ENCODE measurements at regions not wholly inside any gene's neighbourhood (a gene's known extent, or its start where the extent isn't known, plus 50 kb on each side); places are given as distances from the start of the nearest gene placed in this dataset.

DNA sequence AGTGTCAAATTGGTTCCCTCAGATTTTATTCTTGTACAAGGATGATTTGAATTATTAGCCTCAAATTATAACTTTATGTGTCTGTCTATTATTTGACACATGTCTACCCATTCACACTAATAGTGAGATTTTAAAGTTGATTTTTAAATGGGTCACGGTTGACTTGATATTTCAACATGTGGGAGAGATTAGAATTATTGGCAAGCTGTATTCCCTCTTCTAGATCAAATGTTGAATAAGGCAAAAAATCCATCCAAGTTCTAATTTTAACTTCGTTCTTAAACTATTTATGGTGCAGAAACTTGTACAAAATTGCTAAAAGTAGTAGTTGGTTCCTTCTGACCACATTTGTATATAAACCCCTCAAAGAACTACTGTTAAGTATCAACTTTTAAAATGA, 1498.0 kb downstream of the STIM2 start:
- WGBS, 2 donors: 36 to 42% methylated on average over 2 of the region's 2 CpGs
- TF ChIP-seq, protein P1, sequence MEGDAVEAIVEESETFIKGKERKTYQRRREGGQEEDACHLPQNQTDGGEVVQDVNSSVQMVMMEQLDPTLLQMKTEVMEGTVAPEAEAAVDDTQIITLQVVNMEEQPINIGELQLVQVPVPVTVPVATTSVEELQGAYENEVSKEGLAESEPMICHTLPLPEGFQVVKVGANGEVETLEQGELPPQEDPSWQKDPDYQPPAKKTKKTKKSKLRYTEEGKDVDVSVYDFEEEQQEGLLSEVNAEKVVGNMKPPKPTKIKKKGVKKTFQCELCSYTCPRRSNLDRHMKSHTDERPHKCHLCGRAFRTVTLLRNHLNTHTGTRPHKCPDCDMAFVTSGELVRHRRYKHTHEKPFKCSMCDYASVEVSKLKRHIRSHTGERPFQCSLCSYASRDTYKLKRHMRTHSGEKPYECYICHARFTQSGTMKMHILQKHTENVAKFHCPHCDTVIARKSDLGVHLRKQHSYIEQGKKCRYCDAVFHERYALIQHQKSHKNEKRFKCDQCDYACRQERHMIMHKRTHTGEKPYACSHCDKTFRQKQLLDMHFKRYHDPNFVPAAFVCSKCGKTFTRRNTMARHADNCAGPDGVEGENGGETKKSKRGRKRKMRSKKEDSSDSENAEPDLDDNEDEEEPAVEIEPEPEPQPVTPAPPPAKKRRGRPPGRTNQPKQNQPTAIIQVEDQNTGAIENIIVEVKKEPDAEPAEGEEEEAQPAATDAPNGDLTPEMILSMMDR (IDR thresholded peaks at IDR 0.05): no peak
- TF ChIP-seq POLR2A (IDR thresholded peaks at IDR 0.05): no peak
- intact Hi-C loops (cut with DNase I; ENCODE audit: low total_unique reads): no loop called here
- no peak for DNase-seq (ENCODE audit: low spot score in 2 of 2)
- no peak overlapping the region for H3K4me3 ChIP-seq (ENCODE audit: low read depth, poor library complexity, severe bottlenecking)

DNA sequence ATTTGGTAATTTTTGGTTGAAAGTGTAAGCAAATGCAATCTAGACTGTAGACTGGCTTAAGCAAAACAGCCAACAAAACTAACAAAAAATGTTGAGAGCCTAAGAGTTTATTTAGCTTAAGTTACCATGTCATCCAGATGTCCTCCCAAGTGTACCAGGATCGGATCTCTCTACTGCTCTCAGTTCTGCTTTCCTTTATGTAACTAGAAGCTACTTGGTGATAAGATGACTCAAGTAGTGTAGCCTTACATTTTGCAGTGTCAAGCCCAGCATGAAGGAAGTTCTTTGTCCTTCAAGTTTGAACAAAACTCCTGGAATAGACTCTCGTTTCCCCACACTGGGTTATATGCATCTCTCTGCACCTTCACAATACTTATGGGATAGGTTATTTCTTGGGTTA, 1500.0 kb downstream of the STIM2 start:
- TF ChIP-seq, protein P1 (IDR thresholded peaks at IDR 0.05): no peak
- TF ChIP-seq POLR2A (IDR thresholded peaks at IDR 0.05): no peak
- WGBS, 2 donors: 62 to 72% methylated on average over 2 of the region's 2 CpGs
- no peak overlapping the region for H3K4me3 ChIP-seq (ENCODE audit: low read depth, poor library complexity, severe bottlenecking)
- intact Hi-C loops (cut with DNase I; ENCODE audit: low total_unique reads): no loop called here
- no peak for DNase-seq (ENCODE audit: low spot score in 2 of 2)

DNA sequence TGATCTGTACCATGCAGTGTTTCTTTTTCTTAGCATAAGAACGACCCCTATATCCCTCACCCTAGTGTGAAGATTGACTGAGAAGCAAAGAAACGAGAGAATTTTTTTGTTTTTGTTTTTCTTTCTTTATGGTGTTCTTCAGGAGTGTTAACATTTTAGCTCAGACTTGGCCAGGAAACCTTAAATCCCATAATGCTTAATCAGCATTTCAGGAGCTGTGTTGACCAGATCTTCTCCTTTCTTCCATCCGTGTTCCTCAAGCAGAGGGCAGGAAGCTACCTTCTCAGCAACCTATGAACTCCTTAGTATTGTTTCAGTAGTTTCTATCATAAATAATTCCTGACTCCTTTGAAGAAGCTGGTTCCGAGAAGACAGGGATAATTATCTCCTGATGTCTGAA, 1501.5 kb downstream of the STIM2 start:
- intact Hi-C loops (cut with DNase I; ENCODE audit: low total_unique reads): no loop called here
- WGBS, 2 donors: 57 to 70% methylated on average over 4 of the region's 4 CpGs
- H3K4me3 ChIP-seq (ENCODE audit: low read depth, poor library complexity, severe bottlenecking): no peak overlapping the region
- TF ChIP-seq, protein P1 (IDR thresholded peaks at IDR 0.05): no peak
- TF ChIP-seq POLR2A (IDR thresholded peaks at IDR 0.05): no peak
- no peak for DNase-seq (ENCODE audit: low spot score in 2 of 2)

DNA sequence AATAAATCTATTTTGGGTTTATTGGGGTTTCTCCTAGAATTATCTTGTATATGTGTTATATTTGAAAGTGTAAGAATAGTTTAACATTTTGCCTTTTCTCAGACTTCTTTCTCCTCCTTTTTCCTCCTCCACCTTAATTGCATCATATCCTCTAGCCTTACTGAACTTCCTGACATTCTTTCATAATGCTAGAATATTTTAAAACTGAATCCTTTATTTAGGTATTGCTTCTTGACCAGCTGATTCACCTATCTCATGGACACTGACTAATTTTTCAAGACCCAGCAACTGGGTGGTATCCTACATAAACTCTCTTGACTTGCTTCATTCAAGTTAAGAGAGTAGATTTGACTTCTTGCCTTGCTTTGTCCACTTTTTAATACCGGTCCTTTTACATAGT, 1508.9 kb downstream of the STIM2 start:
- TF ChIP-seq POLR2A (IDR thresholded peaks at IDR 0.05): no peak
- TF ChIP-seq, protein P1 (IDR thresholded peaks at IDR 0.05): no peak
- no peak for DNase-seq (ENCODE audit: low spot score in 2 of 2)
- intact Hi-C loops (cut with DNase I; ENCODE audit: low total_unique reads): no loop called here
- 78 to 82% methylated on average over 1 of the region's 1 CpG for WGBS, 2 donors
- H3K4me3 ChIP-seq (ENCODE audit: low read depth, poor library complexity, severe bottlenecking): no peak overlapping the region

DNA sequence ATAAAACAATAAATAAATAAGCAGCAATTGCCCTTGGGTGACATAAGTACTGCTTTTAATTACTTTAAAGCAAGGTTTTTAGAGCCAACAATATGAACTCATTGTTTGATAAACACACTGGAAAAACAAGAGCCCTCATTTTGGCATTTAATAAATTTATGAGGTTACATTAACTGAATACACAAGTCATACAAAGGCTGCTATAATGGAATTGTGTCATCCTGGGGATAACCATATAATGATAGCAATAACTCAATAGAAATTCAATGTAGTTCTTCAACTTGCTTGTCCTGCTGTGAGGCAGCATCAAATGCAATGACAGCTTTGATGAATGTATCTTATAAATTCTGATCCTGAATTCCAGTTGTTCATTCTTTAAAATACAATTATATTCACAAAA, 1512.5 kb downstream of the STIM2 start:
- TF ChIP-seq POLR2A (IDR thresholded peaks at IDR 0.05): no peak
- TF ChIP-seq, protein P1 (IDR thresholded peaks at IDR 0.05): no peak
- intact Hi-C loops (cut with DNase I; ENCODE audit: low total_unique reads): no loop called here
- DNase-seq (ENCODE audit: low spot score in 2 of 2): no peak
- H3K4me3 ChIP-seq (ENCODE audit: low read depth, poor library complexity, severe bottlenecking): no peak overlapping the region

DNA sequence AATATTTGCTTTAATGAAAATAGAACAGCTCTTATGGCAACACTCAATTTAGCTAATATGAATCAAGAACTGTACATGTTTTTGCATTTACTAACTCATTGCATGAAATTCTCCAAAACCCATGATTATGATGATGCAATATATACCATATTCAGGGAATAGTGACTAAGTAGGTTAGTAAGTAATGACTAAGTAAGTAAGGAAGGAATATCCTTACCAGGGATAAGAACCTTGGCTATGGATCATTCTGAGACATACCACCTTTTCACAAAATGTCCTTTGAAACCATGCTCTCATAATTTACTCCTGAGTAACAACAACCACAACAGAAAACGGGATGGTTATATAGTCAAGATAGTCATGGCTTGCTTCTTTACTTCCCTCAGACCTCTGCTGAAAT, 1513.0 kb downstream of the STIM2 start:
- DNase-seq (ENCODE audit: low spot score in 2 of 2): no peak
- H3K4me3 ChIP-seq (ENCODE audit: low read depth, poor library complexity, severe bottlenecking): no peak overlapping the region
- TF ChIP-seq, protein P1 (IDR thresholded peaks at IDR 0.05): no peak
- TF ChIP-seq POLR2A (IDR thresholded peaks at IDR 0.05): no peak
- intact Hi-C loops (cut with DNase I; ENCODE audit: low total_unique reads): no loop called here
- 72 to 88% methylated on average over 1 of the region's 1 CpG for WGBS, 2 donors

Data from lower leg skin (tissue), 4 donors.